COLO829 (cell line): ENCODE measurements at regions not wholly inside any gene's neighbourhood (a gene's known extent, or its start where the extent isn't known, plus 50 kb on each side); places are given as distances from the start of the nearest gene placed in this dataset.

Experiments used
- DNase-seq: peaks from one replicate; pipeline ENCODE4 v3.0.0; 2012; ENCODE audit warnings: low spot score

GRCh38 chr3:27590437-27591298 lies 106.5 kb upstream of the SLC4A7 start:
- peak; percentile 69 for DNase-seq

- no peak for DNase-seq
These were observed 105.6 kb upstream of the SLC4A7 start for GRCh38 chr3:27589795-27590194.

GRCh38 chr3:27585429-27585828 lies 101.2 kb upstream of the SLC4A7 start:
- no peak for DNase-seq

GRCh38 chr3:27584874-27585273 lies 100.7 kb upstream of the SLC4A7 start:
- no peak for DNase-seq

GRCh38 chr3:27581852-27582251 lies 97.7 kb upstream of the SLC4A7 start:
- no peak for DNase-seq

GRCh38 chr3:27578032-27578431 lies 93.8 kb upstream of the SLC4A7 start:
- no peak for DNase-seq

- no peak for DNase-seq
These were observed 93.3 kb upstream of the SLC4A7 start for GRCh38 chr3:27577504-27577903.

- no peak for DNase-seq
These were observed 92.0 kb upstream of the SLC4A7 start for GRCh38 chr3:27576171-27576570.

GRCh38 chr3:27575499-27575898 lies 91.3 kb upstream of the SLC4A7 start:
- no peak for DNase-seq

- DNase-seq, result no peak
These were observed 90.2 kb upstream of the SLC4A7 start for GRCh38 chr3:27574438-27574795.

GRCh38 chr3:27573780-27574437 lies 89.7 kb upstream of the SLC4A7 start:
- no peak for DNase-seq

GRCh38 chr3:27573138-27573537 lies 89.0 kb upstream of the SLC4A7 start:
- DNase-seq, result no peak

- no peak for DNase-seq
These were observed 87.2 kb upstream of the SLC4A7 start for GRCh38 chr3:27571345-27571744.

GRCh38 chr3:27570421-27571106 lies 86.4 kb upstream of the SLC4A7 start:
- DNase-seq, result no peak

- DNase-seq, result peak; percentile 73
These were observed 84.2 kb upstream of the SLC4A7 start for GRCh38 chr3:27568393-27568792.

GRCh38 chr3:27567251-27567650 lies 83.1 kb upstream of the SLC4A7 start:
- no peak for DNase-seq

- no peak for DNase-seq
These were observed 81.1 kb upstream of the SLC4A7 start for GRCh38 chr3:27565201-27565852.

GRCh38 chr3:27561576-27561975 lies 77.4 kb upstream of the SLC4A7 start:
- no peak for DNase-seq

GRCh38 chr3:27560484-27561056 lies 76.4 kb upstream of the SLC4A7 start:
- DNase-seq, result no peak

GRCh38 chr3:27559835-27560234 lies 75.7 kb upstream of the SLC4A7 start:
- peak; percentile 51 for DNase-seq

GRCh38 chr3:27559381-27559780 lies 75.2 kb upstream of the SLC4A7 start:
- no peak for DNase-seq

- no peak for DNase-seq
These were observed 73.2 kb upstream of the SLC4A7 start for GRCh38 chr3:27557411-27557810.
